Stimulated activated naive B cell treated with anti-CD40 and anti-IgM and Interleukin-4, amounts not matched to agents 10 μg/mL and 1 μg/mL and 100 μg/mL, for 72 hours (primary cell): ENCODE measurements at regions not wholly inside any gene's neighbourhood (a gene's known extent, or its start where the extent isn't known, plus 50 kb on each side); places are given as distances from the start of the nearest gene placed in this dataset.

Experiments
- ATAC-seq, 2 donors: fragments of 150-1000 bp; cut with Tn5 transposase; replicated peaks; 2 replicates each; pipeline ENCODE4 v1.10.0; 2021; ENCODE audit warnings: moderate library complexity in 1 of 2
- DNase-seq: peaks from one replicate; pipeline ENCODE4 v3.0.0; 2021
- H3K27ac Mint-ChIP-seq: one replicate; pipeline ENCODE4 v1.8.0; 2022; ENCODE audit warnings: mild to moderate bottlenecking, mixed read lengths
- H3K27me3 Mint-ChIP-seq, 2 donors: one replicate each; pipeline ENCODE4 v1.8.0; 2022; ENCODE audit warnings: mixed read lengths in 2 of 2
- H3K36me3 Mint-ChIP-seq, 2 donors: one replicate each; pipeline ENCODE4 v1.8.0; 2022; ENCODE audit warnings: mixed read lengths in 2 of 2, mild to moderate bottlenecking in 1 of 2
- H3K4me1 Mint-ChIP-seq, 2 donors: one replicate each; pipeline ENCODE4 v1.8.0; 2022; ENCODE audit warnings: mixed read lengths in 2 of 2, mild to moderate bottlenecking in 1 of 2
- H3K4me3 Mint-ChIP-seq, 2 donors: one replicate each; pipeline ENCODE4 v1.8.0; 2022; ENCODE audit warnings: mild to moderate bottlenecking in 2 of 2, mixed read lengths in 2 of 2, moderate library complexity in 1 of 2
- H3K9me3 Mint-ChIP-seq, 2 donors: one replicate each; pipeline ENCODE4 v1.8.0; 2022; ENCODE audit warnings: mixed read lengths in 2 of 2, mild to moderate bottlenecking in 1 of 2

GRCh38 chr1:217025381-217025780 lies 302.2 kb upstream of the ESRRG start:
- Mint-ChIP-seq H3K9me3 (peaks cover 0 to 2% of the 10 kb centered on the region in 2 donors), H3K4me1 (peaks cover 9 to 17% of the 10 kb centered on the region in 2 donors), H3K27ac (no peak overlapping the region), H3K4me3 (no peak overlapping the region), H3K27me3 (peaks cover 0 to 18% of the 10 kb centered on the region in 2 donors), H3K36me3 (no peaks in the 10 kb centered on the region)
- DNase-seq (no peak), ATAC-seq (no peak)

DNA sequence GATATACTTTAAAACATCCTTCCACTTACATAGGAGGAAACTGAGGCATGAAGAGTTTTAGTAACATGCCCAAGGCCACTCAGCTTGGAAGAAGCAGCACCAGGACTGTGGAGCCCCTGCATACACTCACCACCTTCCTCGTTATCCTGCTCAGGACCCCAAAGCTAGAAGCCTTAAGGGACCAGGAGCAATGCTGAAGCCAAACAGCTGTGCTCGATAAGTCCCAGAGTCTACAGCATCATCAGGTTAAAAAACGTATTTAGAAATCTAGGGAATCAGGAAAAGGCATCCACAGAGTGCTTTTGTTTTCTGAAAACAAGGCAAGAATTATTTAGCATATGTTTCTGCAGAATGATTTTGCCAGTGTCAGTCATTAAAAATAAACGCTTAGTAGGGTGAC lies 301.7 kb upstream of the ESRRG start:
- ATAC-seq = no peak
- no peak for DNase-seq
- Mint-ChIP-seq H3K4me3 (no peak overlapping the region), H3K36me3 (no peaks in the 10 kb centered on the region), H3K27me3 (peaks cover 0 to 13% of the 10 kb centered on the region in 2 donors), H3K4me1 (peaks cover 9 to 17% of the 10 kb centered on the region in 2 donors), H3K27ac (no peak overlapping the region), H3K9me3 (peaks cover 0 to 2% of the 10 kb centered on the region in 2 donors)

DNA sequence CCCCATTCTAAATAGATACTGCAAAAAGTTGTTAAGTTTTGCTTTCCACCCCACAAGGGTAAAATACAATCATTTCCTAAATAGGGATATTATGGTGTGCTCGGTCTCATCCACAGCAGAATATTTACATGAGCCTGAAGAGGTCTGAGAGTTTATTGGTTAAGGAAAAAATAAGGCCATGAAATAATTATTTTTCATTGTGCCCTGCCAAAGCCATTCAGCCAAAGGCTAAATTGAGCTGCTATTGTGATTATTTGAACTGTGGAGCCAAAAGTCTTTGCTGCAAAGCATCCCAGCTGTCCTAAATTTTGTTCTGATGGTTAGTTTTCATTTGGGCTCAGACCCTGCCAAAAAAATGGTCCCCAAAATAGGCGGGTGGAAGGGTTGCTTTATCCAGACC lies 298.7 kb upstream of the ESRRG start:
- peaks cover 0 to 11% of the 10 kb centered on the region in 2 donors for H3K27me3 Mint-ChIP-seq
- H3K9me3 Mint-ChIP-seq = peaks cover 0 to 2% of the 10 kb centered on the region in 2 donors
- no peak for ATAC-seq

DNA sequence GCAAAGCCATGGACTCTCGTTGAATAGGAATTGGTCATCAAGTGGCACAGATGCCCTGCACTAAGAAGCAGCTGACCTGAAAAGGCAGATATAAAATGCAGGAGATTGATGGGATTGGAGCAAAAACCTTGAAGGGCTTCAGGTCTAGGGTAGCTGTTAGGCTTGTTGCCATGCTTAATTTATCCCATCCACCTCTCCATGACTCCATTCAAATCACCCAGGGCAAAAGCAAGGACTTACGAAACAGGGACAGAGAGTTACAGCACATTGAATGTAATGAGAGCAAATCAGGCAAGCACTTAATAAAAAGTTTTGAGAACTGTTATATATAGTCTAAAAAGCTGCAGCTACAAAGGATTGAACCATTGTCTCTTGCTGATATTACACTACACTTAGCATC lies 298.2 kb upstream of the ESRRG start:
- DNase-seq = no peak

More for the DNA sequence above, 298.7 kb upstream of the ESRRG start:
- no peaks in the 10 kb centered on the region for H3K36me3 Mint-ChIP-seq
- peaks cover 2 to 6% of the 10 kb centered on the region in 2 donors for H3K4me1 Mint-ChIP-seq
- no peak for DNase-seq
- H3K27ac Mint-ChIP-seq = no peak overlapping the region
- no peak overlapping the region for H3K4me3 Mint-ChIP-seq

DNA sequence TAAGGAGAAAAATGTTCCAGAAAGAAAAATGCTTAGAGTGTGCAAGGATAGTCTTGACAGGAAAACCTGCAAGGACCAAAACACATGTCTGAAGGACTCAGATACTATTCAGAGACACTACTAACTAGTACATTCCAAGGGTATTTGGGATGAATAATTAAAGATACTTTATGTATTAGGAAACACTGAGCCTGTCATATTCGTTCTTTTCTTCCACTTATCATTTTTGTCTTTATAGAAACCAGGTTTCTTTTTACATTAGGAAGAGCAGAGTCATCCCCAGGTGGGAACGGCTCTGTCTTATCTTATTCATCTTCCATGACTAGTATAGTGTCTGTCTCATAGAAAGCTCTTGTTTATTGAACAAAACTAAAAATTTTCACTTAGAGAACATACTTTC lies 296.2 kb upstream of the ESRRG start:
- Mint-ChIP-seq H3K27me3 (peaks cover 0 to 8% of the 10 kb centered on the region in 2 donors), H3K9me3 (peaks cover 0 to 2% of the 10 kb centered on the region in 2 donors), H3K4me1 (no peaks in the 10 kb centered on the region), H3K4me3 (no peak overlapping the region), H3K27ac (no peak overlapping the region), H3K36me3 (no peaks in the 10 kb centered on the region)
- ATAC-seq (no peak), DNase-seq (no peak)

More for the DNA sequence above, 298.2 kb upstream of the ESRRG start:
- Mint-ChIP-seq H3K4me3 (no peak overlapping the region), H3K9me3 (peaks cover 0 to 2% of the 10 kb centered on the region in 2 donors), H3K36me3 (no peaks in the 10 kb centered on the region), H3K27ac (no peak overlapping the region), H3K4me1 (peaks cover 0 to under 1% of the 10 kb centered on the region in 2 donors), H3K27me3 (peaks cover 0 to 11% of the 10 kb centered on the region in 2 donors)
- no peak for ATAC-seq

DNA sequence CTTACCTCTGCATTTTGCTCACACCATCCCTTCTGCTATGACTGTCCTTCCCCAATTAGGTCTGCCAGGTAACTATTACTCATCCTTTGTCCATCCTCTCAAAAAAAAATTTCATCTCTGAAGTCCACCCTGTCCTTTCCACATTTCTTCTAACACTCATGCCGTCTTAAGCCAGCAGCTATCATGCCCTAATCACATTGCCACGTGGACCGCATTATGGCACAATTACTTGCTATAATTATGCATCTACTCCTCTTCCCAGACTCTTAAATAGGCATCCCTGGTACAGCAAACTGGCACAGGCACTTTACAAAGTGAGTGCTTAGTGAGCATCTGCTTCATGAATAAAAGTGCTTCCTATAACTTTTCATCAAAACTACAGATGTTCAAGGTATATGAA lies 295.4 kb upstream of the ESRRG start:
- Mint-ChIP-seq H3K9me3 (peaks cover 0 to 2% of the 10 kb centered on the region in 2 donors), H3K36me3 (no peaks in the 10 kb centered on the region), H3K4me1 (no peaks in the 10 kb centered on the region), H3K27me3 (peaks cover 0 to 5% of the 10 kb centered on the region in 2 donors), H3K27ac (no peak overlapping the region), H3K4me3 (no peak overlapping the region)
- ATAC-seq = no peak
- DNase-seq = no peak

DNA sequence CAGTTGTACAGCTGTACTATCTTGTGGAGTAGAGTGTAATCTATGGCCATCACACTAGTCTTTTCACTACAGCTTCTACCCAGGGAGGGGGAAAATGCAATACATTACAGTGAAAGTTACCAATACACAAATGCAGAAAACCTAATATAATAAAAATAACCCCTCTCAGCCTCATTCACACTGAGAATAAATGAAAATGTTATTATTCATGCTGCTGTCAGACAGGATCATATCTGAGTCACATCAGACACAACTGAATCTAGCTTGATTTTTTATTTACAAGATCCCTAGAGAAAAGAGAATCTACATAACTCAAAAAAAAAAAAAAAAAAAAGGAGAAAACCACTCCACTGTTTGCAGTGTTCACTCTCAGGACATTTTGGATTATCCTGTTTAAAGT lies 293.9 kb upstream of the ESRRG start:
- no peaks in the 10 kb centered on the region for H3K36me3 Mint-ChIP-seq
- no peaks in the 10 kb centered on the region for H3K27me3 Mint-ChIP-seq
- DNase-seq (no peak), ATAC-seq (no peak)
- H3K4me3 Mint-ChIP-seq = no peak overlapping the region
- no peaks in the 10 kb centered on the region for H3K9me3 Mint-ChIP-seq
- H3K27ac Mint-ChIP-seq = no peak overlapping the region
- H3K4me1 Mint-ChIP-seq = no peaks in the 10 kb centered on the region

- DNase-seq (no peak), ATAC-seq (no peak)
- H3K9me3 Mint-ChIP-seq = no peaks in the 10 kb centered on the region
- no peaks in the 10 kb centered on the region for H3K4me1 Mint-ChIP-seq
- no peaks in the 10 kb centered on the region for H3K27me3 Mint-ChIP-seq
- no peak overlapping the region for H3K4me3 Mint-ChIP-seq
- H3K36me3 Mint-ChIP-seq = no peaks in the 10 kb centered on the region
- H3K27ac Mint-ChIP-seq = no peak overlapping the region
Measured at GRCh38 chr1:217014066-217014465, 290.8 kb upstream of the ESRRG start.

- Mint-ChIP-seq H3K27me3 (no peaks in the 10 kb centered on the region), H3K9me3 (peaks cover 0 to 1% of the 10 kb centered on the region in 2 donors), H3K4me1 (no peaks in the 10 kb centered on the region), H3K36me3 (no peaks in the 10 kb centered on the region), H3K27ac (no peak overlapping the region), H3K4me3 (no peak overlapping the region)
- no peak for ATAC-seq
- DNase-seq = no peak
Measured at GRCh38 chr1:217012659-217013058, 289.4 kb upstream of the ESRRG start.

GRCh38 chr1:217011097-217011496 lies 287.9 kb upstream of the ESRRG start:
- DNase-seq (no peak), ATAC-seq (no peak)
- peaks cover 0 to 2% of the 10 kb centered on the region in 2 donors for H3K9me3 Mint-ChIP-seq
- no peak overlapping the region for H3K4me3 Mint-ChIP-seq
- H3K27ac Mint-ChIP-seq = no peak overlapping the region
- no peaks in the 10 kb centered on the region for H3K36me3 Mint-ChIP-seq
- no peaks in the 10 kb centered on the region for H3K4me1 Mint-ChIP-seq
- H3K27me3 Mint-ChIP-seq = no peaks in the 10 kb centered on the region

GRCh38 chr1:217010253-217010652 lies 287.0 kb upstream of the ESRRG start:
- Mint-ChIP-seq H3K27ac (no peak overlapping the region), H3K9me3 (peaks cover 0 to 2% of the 10 kb centered on the region in 2 donors), H3K4me3 (no peak overlapping the region), H3K4me1 (no peaks in the 10 kb centered on the region), H3K27me3 (no peaks in the 10 kb centered on the region), H3K36me3 (no peaks in the 10 kb centered on the region)
- ATAC-seq (no peak), DNase-seq (no peak)

DNA sequence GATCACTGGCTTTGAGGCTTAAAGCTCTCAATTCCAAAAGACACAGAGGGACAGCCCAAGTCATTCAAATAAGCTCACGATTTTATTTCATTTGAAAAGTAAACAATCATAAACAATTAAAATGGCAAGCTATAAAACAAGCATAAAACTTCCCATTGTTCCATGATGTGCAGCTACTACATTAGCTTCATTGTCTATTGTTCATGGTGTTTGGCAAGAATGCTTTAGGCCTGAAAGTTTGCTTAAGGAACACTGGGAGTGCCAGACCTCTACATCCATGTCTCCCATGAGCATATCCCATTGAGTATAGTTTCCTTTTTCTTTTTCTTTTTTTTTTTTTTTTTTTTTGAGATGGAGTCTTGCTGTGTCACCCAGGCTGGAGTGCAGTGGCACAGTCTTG lies 286.1 kb upstream of the ESRRG start:
- Mint-ChIP-seq H3K4me3 (no peak overlapping the region), H3K36me3 (no peaks in the 10 kb centered on the region), H3K27ac (no peak overlapping the region)

GRCh38 chr1:217004776-217005436 lies 281.7 kb upstream of the ESRRG start:
- Mint-ChIP-seq H3K27ac (no peak overlapping the region), H3K4me1 (no peaks in the 10 kb centered on the region), H3K27me3 (no peaks in the 10 kb centered on the region), H3K9me3 (peaks cover 4 to 5% of the 10 kb centered on the region in 2 donors), H3K4me3 (no peak overlapping the region), H3K36me3 (no peaks in the 10 kb centered on the region)
- DNase-seq = no peak
- no peak for ATAC-seq

More for the DNA sequence above, 286.1 kb upstream of the ESRRG start:
- Mint-ChIP-seq H3K4me1 (no peaks in the 10 kb centered on the region), H3K9me3 (peaks cover 1 to 2% of the 10 kb centered on the region in 2 donors), H3K27me3 (no peaks in the 10 kb centered on the region)
- DNase-seq = no peak
- ATAC-seq = no peak

GRCh38 chr1:217003355-217003754 lies 280.1 kb upstream of the ESRRG start:
- Mint-ChIP-seq H3K4me1 (no peaks in the 10 kb centered on the region), H3K27me3 (no peaks in the 10 kb centered on the region), H3K27ac (no peak overlapping the region), H3K9me3 (peaks cover 4 to 5% of the 10 kb centered on the region in 2 donors), H3K4me3 (no peak overlapping the region), H3K36me3 (no peaks in the 10 kb centered on the region)
- no peak for DNase-seq
- no peak for ATAC-seq

GRCh38 chr1:216997831-216998230 lies 274.6 kb upstream of the ESRRG start:
- Mint-ChIP-seq H3K9me3 (peaks cover 0 to 1% of the 10 kb centered on the region in 2 donors), H3K4me1 (no peaks in the 10 kb centered on the region), H3K27ac (no peak overlapping the region), H3K27me3 (no peaks in the 10 kb centered on the region), H3K36me3 (no peaks in the 10 kb centered on the region), H3K4me3 (no peak overlapping the region)
- no peak for ATAC-seq
- DNase-seq = no peak
